SIG-M5 treated with dmso at 0.1 percent for 504 hours (cell line): ENCODE measurements at regions not wholly inside any gene's neighbourhood (a gene's known extent, or its start where the extent isn't known, plus 50 kb on each side); places are given as distances from the start of the nearest gene placed in this dataset.

Source experiments
- DNase-seq: peaks from one replicate; lab custom pipeline; 2025; ENCODE audit not compliant: unreplicated experiment; lab: John Stamatoyannopoulos, UW

GRCh38 chr18:78677483-78678317, 301.9 kb upstream of the SALL3 start:
- DNase-seq, result no peak

- no peak for DNase-seq
Observed at GRCh38 chr18:78678318-78678695, 301.3 kb upstream of the SALL3 start.

GRCh38 chr18:78679031-78679430, 300.6 kb upstream of the SALL3 start:
- DNase-seq, result no peak

- no peak for DNase-seq
Observed at GRCh38 chr18:78679613-78680260, 299.9 kb upstream of the SALL3 start.

GRCh38 chr18:78681396-78681795, 298.2 kb upstream of the SALL3 start:
- DNase-seq, result no peak

GRCh38 chr18:78681934-78682333, 297.7 kb upstream of the SALL3 start:
- DNase-seq, result no peak

GRCh38 chr18:78682716-78683115, 296.9 kb upstream of the SALL3 start:
- DNase-seq, result no peak

- DNase-seq, result no peak
Observed at GRCh38 chr18:78683191-78684010, 296.2 kb upstream of the SALL3 start.

- DNase-seq, result no peak
Observed at GRCh38 chr18:78685250-78685979, 294.2 kb upstream of the SALL3 start.

GRCh38 chr18:78685980-78686530, 293.6 kb upstream of the SALL3 start:
- no peak for DNase-seq

- no peak for DNase-seq
Observed at GRCh38 chr18:78686976-78687685, 292.5 kb upstream of the SALL3 start.

GRCh38 chr18:78687736-78688135, 291.9 kb upstream of the SALL3 start:
- no peak for DNase-seq

GRCh38 chr18:78688249-78688648, 291.4 kb upstream of the SALL3 start:
- DNase-seq, result no peak

GRCh38 chr18:78688916-78689315, 290.7 kb upstream of the SALL3 start:
- DNase-seq, result no peak

GRCh38 chr18:78689606-78690005, 290.0 kb upstream of the SALL3 start:
- DNase-seq, result no peak

GRCh38 chr18:78692105-78692504, 287.5 kb upstream of the SALL3 start:
- no peak for DNase-seq

GRCh38 chr18:78693429-78693828, 286.2 kb upstream of the SALL3 start:
- DNase-seq, result no peak

GRCh38 chr18:78696698-78697435, 282.8 kb upstream of the SALL3 start:
- DNase-seq, result no peak

GRCh38 chr18:78697446-78697845, 282.2 kb upstream of the SALL3 start:
- no peak for DNase-seq
